ENCODE measurements at regions not wholly inside any gene's neighbourhood (a gene's known extent, or its start where the extent isn't known, plus 50 kb on each side); places are given as distances from the start of the nearest gene placed in this dataset.

- no peak for DNase-seq (ENCODE audit: low spot score, unreplicated experiment)
- no peak for TF ChIP-seq CTCF (IDR thresholded peaks at IDR 0.05; ENCODE audit: unreplicated experiment)
- peaks cover 3% of the 10 kb centered on the region for H3K4me1 Mint-ChIP-seq (ENCODE audit: low read depth)
- H3K9me3 Mint-ChIP-seq (ENCODE audit: low read depth), result no peaks in the 10 kb centered on the region
- peaks cover 12% of the 10 kb centered on the region for H3K27me3 Mint-ChIP-seq
- no peak overlapping the region for H3K27ac Mint-ChIP-seq
- no peaks in the 10 kb centered on the region for H3K36me3 Mint-ChIP-seq (ENCODE audit: insufficient read depth)
- H3K4me3 Mint-ChIP-seq (ENCODE audit: low read depth), result no peak overlapping the region
Observed at GRCh38 chr4:155591738-155592143, 74.9 kb upstream of the GUCY1A1 start.

GRCh38 chr4:155590796-155591585 lies 75.7 kb upstream of the GUCY1A1 start:
- no peak overlapping the region for H3K27ac Mint-ChIP-seq
- TF ChIP-seq CTCF (IDR thresholded peaks at IDR 0.05; ENCODE audit: unreplicated experiment), result no peak
- DNase-seq (ENCODE audit: low spot score, unreplicated experiment), result no peak
- H3K36me3 Mint-ChIP-seq (ENCODE audit: insufficient read depth), result no peaks in the 10 kb centered on the region
- H3K4me3 Mint-ChIP-seq (ENCODE audit: low read depth), result no peak overlapping the region
- H3K9me3 Mint-ChIP-seq (ENCODE audit: low read depth), result no peaks in the 10 kb centered on the region
- H3K4me1 Mint-ChIP-seq (ENCODE audit: low read depth), result peaks cover under 1% of the 10 kb centered on the region
- peaks cover 14% of the 10 kb centered on the region for H3K27me3 Mint-ChIP-seq

GRCh38 chr4:155588437-155588836 lies 78.2 kb upstream of the GUCY1A1 start:
- no peak for TF ChIP-seq CTCF (IDR thresholded peaks at IDR 0.05; ENCODE audit: unreplicated experiment)
- H3K27me3 Mint-ChIP-seq, result peaks cover 6% of the 10 kb centered on the region
- no peaks in the 10 kb centered on the region for H3K9me3 Mint-ChIP-seq (ENCODE audit: low read depth)
- DNase-seq (ENCODE audit: low spot score, unreplicated experiment), result no peak
- H3K27ac Mint-ChIP-seq, result no peak overlapping the region
- H3K36me3 Mint-ChIP-seq (ENCODE audit: insufficient read depth), result no peaks in the 10 kb centered on the region
- no peaks in the 10 kb centered on the region for H3K4me1 Mint-ChIP-seq (ENCODE audit: low read depth)
- no peak overlapping the region for H3K4me3 Mint-ChIP-seq (ENCODE audit: low read depth)

GRCh38 chr4:155587766-155588165 lies 78.9 kb upstream of the GUCY1A1 start:
- Mint-ChIP-seq H3K36me3 (ENCODE audit: insufficient read depth) (no peaks in the 10 kb centered on the region), H3K9me3 (ENCODE audit: low read depth) (no peaks in the 10 kb centered on the region), H3K4me3 (ENCODE audit: low read depth) (no peak overlapping the region), H3K27me3 (peaks cover 6% of the 10 kb centered on the region), H3K27ac (no peak overlapping the region), H3K4me1 (ENCODE audit: low read depth) (peaks cover 4% of the 10 kb centered on the region)
- TF ChIP-seq CTCF (IDR thresholded peaks at IDR 0.05; ENCODE audit: unreplicated experiment), result no peak
- no peak for DNase-seq (ENCODE audit: low spot score, unreplicated experiment)

- no peak for TF ChIP-seq CTCF (IDR thresholded peaks at IDR 0.05; ENCODE audit: unreplicated experiment)
- Mint-ChIP-seq H3K4me1 (ENCODE audit: low read depth) (peaks cover 4% of the 10 kb centered on the region), H3K27me3 (peaks cover 3% of the 10 kb centered on the region), H3K36me3 (ENCODE audit: insufficient read depth) (no peaks in the 10 kb centered on the region), H3K4me3 (ENCODE audit: low read depth) (no peak overlapping the region), H3K27ac (no peak overlapping the region), H3K9me3 (ENCODE audit: low read depth) (no peaks in the 10 kb centered on the region)
- DNase-seq (ENCODE audit: low spot score, unreplicated experiment), result no peak
Observed at GRCh38 chr4:155582971-155583437, 83.6 kb upstream of the GUCY1A1 start.
